SH-SY5Y (cell line): ENCODE measurements at regions not wholly inside any gene's neighbourhood (a gene's known extent, or its start where the extent isn't known, plus 50 kb on each side); places are given as distances from the start of the nearest gene placed in this dataset.

Source experiments
- GATA2 ChIP-seq: IDR thresholded peaks from 2 replicates; pipeline ENCODE4 v1.6.1; 2011; ENCODE audit warnings: mild to moderate bottlenecking, low read depth, low read length
- GATA3 ChIP-seq: IDR thresholded peaks from 2 replicates; pipeline ENCODE4 v1.6.1; 2011; ENCODE audit warnings: low read depth, mild to moderate bottlenecking, low read length, moderate library complexity

DNA sequence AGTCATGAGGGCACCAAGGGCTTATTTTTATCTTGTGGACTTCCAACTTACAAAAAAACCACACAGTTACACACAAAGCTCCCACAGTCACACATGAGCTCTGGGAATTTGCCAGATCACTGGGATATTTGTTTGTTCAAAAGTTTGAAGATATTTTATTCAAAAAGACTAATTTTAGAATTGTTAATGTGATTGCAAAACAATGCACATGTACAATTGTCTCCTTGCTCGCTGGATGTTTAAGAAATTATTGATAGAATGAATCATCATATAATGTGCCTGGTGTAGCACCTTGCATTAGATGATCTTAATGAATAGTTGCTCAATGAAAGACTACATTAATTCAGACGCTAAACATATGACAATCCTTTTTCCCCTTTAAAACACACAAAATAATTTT is 570.3 kb downstream of the LMO4 start:
- TF ChIP-seq GATA2 (no peak), GATA3 (no peak)
